Fibroblast of lung (primary cell): ENCODE measurements at regions not wholly inside any gene's neighbourhood (a gene's known extent, or its start where the extent isn't known, plus 50 kb on each side); places are given as distances from the start of the nearest gene placed in this dataset.

Source experiments
- DNase-seq, 2 donors: peaks; one replicate each; pipeline versions ENCODE4 v3.0.0 to v3.0.0-alpha.2; 2010; ENCODE audit warnings: low read depth in 2 of 2
- H2AFZ ChIP-seq: 2 replicates; pipeline ENCODE4 v1.5.1; 2012; ENCODE audit warnings: low read length, control low read depth, inconsistent platforms
- H3K27ac ChIP-seq: 2 replicates; pipeline ENCODE4 v1.5.1; 2011; ENCODE audit warnings: low read length, control low read depth; ENCODE audit not compliant: insufficient read depth
- H3K27me3 ChIP-seq: 2 replicates; pipeline ENCODE4 v1.5.1; 2011; ENCODE audit warnings: mild to moderate bottlenecking, low read length; ENCODE audit not compliant: control insufficient read depth, insufficient read depth
- H3K36me3 ChIP-seq: 2 replicates; pipeline ENCODE4 v1.5.1; 2011; ENCODE audit warnings: low read length; ENCODE audit not compliant: control insufficient read depth, insufficient read depth
- H3K4me1 ChIP-seq: 2 replicates; pipeline ENCODE4 v1.5.1; 2011; ENCODE audit warnings: low read length; ENCODE audit not compliant: control insufficient read depth, insufficient read depth; ENCODE audit errors: extremely low read depth
- H3K4me2 ChIP-seq: 2 replicates; pipeline ENCODE4 v1.5.1; 2011; ENCODE audit warnings: low read length, control low read depth; ENCODE audit not compliant: insufficient read depth; ENCODE audit errors: extremely low read depth
- H3K4me3 ChIP-seq, 4 experiments: fragments of 200-600 bp in 1 of 4; sonication (generic) in 1 of 4; replicated peaks in 1 of 4; 2 replicates each; pipeline ENCODE4 v1.5.1; 2011 to 2016; ENCODE audit warnings: low read length in 4 of 4, low read depth in 3 of 4, mild to moderate bottlenecking in 3 of 4, control low read depth in 2 of 4, inconsistent platforms in 1 of 4, mixed read lengths in 1 of 4; ENCODE audit not compliant: insufficient read depth in 1 of 4; ENCODE audit errors: control extremely low read depth in 1 of 4
- H3K79me2 ChIP-seq: 2 replicates; pipeline ENCODE4 v1.5.1; 2012; ENCODE audit warnings: mild to moderate bottlenecking, low read length, inconsistent platforms; ENCODE audit not compliant: control insufficient read depth, insufficient read depth
- H3K9ac ChIP-seq: 2 replicates; pipeline ENCODE4 v1.5.1; 2011; ENCODE audit warnings: mild to moderate bottlenecking, low read length, control low read depth; ENCODE audit not compliant: insufficient read depth
- H3K9me3 ChIP-seq: 2 replicates; pipeline ENCODE4 v1.5.1; 2012; ENCODE audit warnings: low read depth, low read length; ENCODE audit not compliant: control insufficient read depth, insufficient read depth
- H4K20me1 ChIP-seq: 2 replicates; pipeline ENCODE4 v1.5.1; 2011; ENCODE audit warnings: low read length; ENCODE audit not compliant: control insufficient read depth, insufficient read depth; ENCODE audit errors: extremely low read depth
- CTCF ChIP-seq, 2 donors: IDR thresholded peaks in 1 of 2; conservative IDR thresholded peaks in 1 of 2; 1 replicate in 1 of 2; 2 replicates in 1 of 2; pipeline ENCODE4 v1.5.1; 2011 to 2012; ENCODE audit warnings: low read length in 2 of 2, control low read depth in 1 of 2, inconsistent platforms in 1 of 2, low read depth in 1 of 2, mild to moderate bottlenecking in 1 of 2
- EZH2 ChIP-seq: IDR thresholded peaks from 2 replicates; pipeline ENCODE4 v1.5.1; 2012; ENCODE audit warnings: low read length, control low read depth, mild to moderate bottlenecking; ENCODE audit errors: missing control alignments

GRCh38 chr20:20831794-20832193 is 119.3 kb upstream of the RALGAPA2 start:
- Histone ChIP-seq H3K27me3 (no peaks in the 10 kb centered on the region), H3K9me3 (no peaks in the 10 kb centered on the region), H3K9ac (no peak overlapping the region), H3K36me3 (no peaks in the 10 kb centered on the region), H3K4me2 (no peak overlapping the region), H4K20me1 (no peaks in the 10 kb centered on the region), H3K27ac (no peak overlapping the region), H3K4me1 (no peaks in the 10 kb centered on the region), H2AFZ (no peak overlapping the region), H3K4me3 (no peak overlapping the region), H3K79me2 (no peaks in the 10 kb centered on the region)
- no peak for DNase-seq
- TF ChIP-seq CTCF (conservative IDR thresholded peaks at IDR 0.05 in 1 of 2, IDR thresholded peaks at IDR 0.05 in 1 of 2; ENCODE audit: low read depth in 1 of 2, low read length in 2 of 2) (no peak), EZH2 (no peak)

DNA sequence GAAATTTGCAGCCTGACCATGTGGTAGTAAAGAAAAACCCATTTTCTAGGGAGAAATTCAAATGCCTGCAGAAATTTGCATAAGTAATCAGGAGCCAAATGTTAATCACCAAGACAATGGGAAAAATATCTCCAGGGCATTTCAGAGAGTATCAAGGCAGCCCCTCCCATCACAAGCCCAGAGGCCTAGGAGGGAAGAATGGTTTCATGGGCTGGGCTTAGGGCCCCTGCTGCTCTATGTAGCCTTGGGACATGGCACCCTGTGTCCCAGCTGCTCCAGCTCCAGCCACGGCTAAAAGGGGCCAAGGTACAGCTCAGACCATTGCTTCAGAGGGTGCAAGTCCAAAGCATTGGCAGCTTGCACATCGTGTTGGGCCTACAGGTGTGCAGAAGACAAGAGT is 117.2 kb upstream of the RALGAPA2 start:
- no peak overlapping the region for H2AFZ ChIP-seq
- no peak overlapping the region for H3K27ac ChIP-seq
- no peak overlapping the region for H3K9ac ChIP-seq
- H3K4me3 ChIP-seq, result no peak overlapping the region
- no peaks in the 10 kb centered on the region for H3K9me3 ChIP-seq
- H3K79me2 ChIP-seq, result no peaks in the 10 kb centered on the region
- DNase-seq, result no peak
- TF ChIP-seq EZH2, result no peak
- no peak for TF ChIP-seq CTCF (conservative IDR thresholded peaks at IDR 0.05 in 1 of 2, IDR thresholded peaks at IDR 0.05 in 1 of 2; ENCODE audit: low read depth in 1 of 2, low read length in 2 of 2)
- H4K20me1 ChIP-seq, result no peaks in the 10 kb centered on the region
- H3K4me2 ChIP-seq, result no peak overlapping the region
- no peaks in the 10 kb centered on the region for H3K4me1 ChIP-seq
- no peaks in the 10 kb centered on the region for H3K36me3 ChIP-seq
- H3K27me3 ChIP-seq, result no peaks in the 10 kb centered on the region

DNA sequence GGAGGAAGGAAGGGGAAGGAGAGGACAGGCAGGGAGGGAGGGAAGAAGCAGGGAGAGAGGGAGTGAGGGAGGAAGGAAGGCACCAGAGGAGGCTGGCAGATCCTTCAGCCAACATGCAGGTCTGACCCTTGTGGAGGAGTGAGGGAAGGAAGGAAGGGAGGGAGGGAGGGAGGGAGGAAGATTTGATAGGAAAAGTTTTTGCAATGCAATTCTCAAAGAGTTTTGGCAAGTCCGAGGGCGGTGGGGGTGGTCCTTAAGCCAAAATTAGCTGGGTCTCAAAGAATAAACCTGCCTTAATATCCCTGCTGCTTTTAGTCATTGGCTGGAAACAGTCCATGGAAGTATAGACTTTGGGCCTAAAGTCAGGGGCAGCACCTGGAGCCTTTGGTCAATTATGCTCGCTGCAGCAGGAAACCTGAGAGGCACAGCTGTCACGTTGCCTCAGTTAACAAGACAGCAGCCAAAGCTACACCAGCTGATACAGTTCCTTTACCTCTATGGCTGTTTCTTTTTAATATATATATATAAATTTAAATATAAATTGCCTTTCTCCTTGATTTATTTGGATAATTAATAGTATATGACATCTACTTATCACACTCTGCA is 115.7 kb upstream of the RALGAPA2 start:
- Histone ChIP-seq H3K9me3 (no peaks in the 10 kb centered on the region), H3K27ac (no peak overlapping the region), H3K4me3 (no peak overlapping the region), H3K79me2 (no peaks in the 10 kb centered on the region), H3K36me3 (no peaks in the 10 kb centered on the region), H3K27me3 (no peaks in the 10 kb centered on the region), H4K20me1 (no peaks in the 10 kb centered on the region), H3K9ac (no peak overlapping the region), H3K4me2 (no peak overlapping the region), H2AFZ (no peak overlapping the region), H3K4me1 (no peaks in the 10 kb centered on the region)
- DNase-seq, result no peak
- TF ChIP-seq EZH2 (no peak), CTCF (conservative IDR thresholded peaks at IDR 0.05 in 1 of 2, IDR thresholded peaks at IDR 0.05 in 1 of 2; ENCODE audit: low read depth in 1 of 2, low read length in 2 of 2) (no peak)
